Psoas muscle (tissue), 7 donors: ENCODE measurements at regions not wholly inside any gene's neighbourhood (a gene's known extent, or its start where the extent isn't known, plus 50 kb on each side); places are given as distances from the start of the nearest gene placed in this dataset.

ENCODE experiments used
- ATAC-seq, 4 donors: fragments of 200-7000 bp; cut with Tn5 transposase; one replicate each; pipeline ENCODE4 v1.9.1; 2020; ENCODE audit warnings: moderate library complexity in 3 of 4, mild to moderate bottlenecking in 2 of 4
- DNase-seq, 2 donors: peaks; one replicate each; pipeline ENCODE4 v3.0.0-alpha.2; 2020
- H3K27ac ChIP-seq: fragments of 200-600 bp; one replicate; pipeline ENCODE4 v1.8.0; 2022
- H3K27me3 ChIP-seq, 3 donors: fragments of 200-600 bp in 1 of 3; one replicate each; pipeline versions ENCODE4 v1.6.1 to v1.8.0; 2013 to 2022; ENCODE audit warnings: low read length in 2 of 3, mild to moderate bottlenecking in 2 of 3, moderate library complexity in 1 of 3; ENCODE audit not compliant: insufficient read depth in 3 of 3
- H3K36me3 ChIP-seq, 2 donors: fragments of 200-600 bp in 1 of 2; one replicate each; pipeline versions ENCODE4 v1.6.1 to v1.8.0; 2013 to 2022; ENCODE audit warnings: low read depth in 1 of 2, mild to moderate bottlenecking in 1 of 2, moderate library complexity in 1 of 2; ENCODE audit not compliant: insufficient read depth in 1 of 2
- H3K4me1 ChIP-seq: fragments of 200-600 bp; one replicate; pipeline ENCODE4 v1.8.0; 2022
- H3K4me3 ChIP-seq: fragments of 200-600 bp; one replicate; pipeline ENCODE4 v1.8.0; 2022; ENCODE audit warnings: mild to moderate bottlenecking
- H3K9me3 ChIP-seq: fragments of 200-600 bp; one replicate; pipeline ENCODE4 v1.8.0; 2022
- CTCF ChIP-seq: fragments of 200-600 bp; IDR thresholded peaks from one replicate; pipeline ENCODE4 v1.8.0; 2022; ENCODE audit warnings: antibody characterized with exemption
- WGBS, 3 donors: extraction: QIAGEN DNeasy Blood & Tissue Kit; methylation state at CpG; one replicate each; pipeline versions ENCODE4 v1.1.6 to v1.1.7; 2013; 5-methylcytosine and 5-hydroxymethylcytosine counted together
- intact Hi-C, 2 donors: fragments of 100-400 bp; cut with DNase I; formaldehyde crosslinking; loops; one replicate each; pipeline versions ENCODE4 v1.11.0 to v1.14.2; 2022
- donor health status: healthy with polysubstance abuse.
- donor health status: DM: no; HTN: no; CAD: no; lungs with moderate emphysema.
- donor health status: Bipolar disorder and iron deficiency.
- donor health status: healthy.
- donor health status: DM: yes; HTN: yes; CAD: no.
- donor health status: DM: no; HTN: no; CAD: no.
- donor health status: DM: yes; HTN: yes; CAD: no.

- intact Hi-C loops: no loop called here
- H3K9me3 ChIP-seq: no peaks in the 10 kb centered on the region
- H3K36me3 ChIP-seq: no peaks in the 10 kb centered on the region
- ATAC-seq (no peak), DNase-seq (no peak)
- H3K4me1 ChIP-seq: no peaks in the 10 kb centered on the region
- no peak overlapping the region for H3K27ac ChIP-seq
- no peak overlapping the region for H3K4me3 ChIP-seq
- H3K27me3 ChIP-seq: no peaks in the 10 kb centered on the region
- TF ChIP-seq CTCF: no peak
These were observed 467.3 kb downstream of the TAF11L14 start for GRCh38 chr5:18101532-18101931.

- Histone ChIP-seq H3K9me3 (no peaks in the 10 kb centered on the region), H3K36me3 (no peaks in the 10 kb centered on the region), H3K4me1 (no peaks in the 10 kb centered on the region), H3K27me3 (no peaks in the 10 kb centered on the region), H3K4me3 (no peak overlapping the region), H3K27ac (no peak overlapping the region)
- no peak for DNase-seq
- ATAC-seq: no peak
- TF ChIP-seq CTCF: no peak
- 37 to 43% (median 42%) methylated on average over 1 of the region's 1 CpG for WGBS, 3 donors
- intact Hi-C loops: no loop called here
These were observed 468.5 kb downstream of the TAF11L14 start for GRCh38 chr5:18102733-18103132.

- no peak for ATAC-seq
- WGBS, 3 donors: 91 to 100% (median 95%) methylated on average over 1 of the region's 1 CpG
- intact Hi-C loops: no loop called here
- H3K4me1 ChIP-seq: no peaks in the 10 kb centered on the region
- H3K36me3 ChIP-seq: no peaks in the 10 kb centered on the region
- H3K4me3 ChIP-seq: no peak overlapping the region
- no peaks in the 10 kb centered on the region for H3K9me3 ChIP-seq
- H3K27me3 ChIP-seq: no peaks in the 10 kb centered on the region
- H3K27ac ChIP-seq: no peak overlapping the region
- DNase-seq: no peak
- TF ChIP-seq CTCF: no peak
These were observed 471.2 kb downstream of the TAF11L14 start for GRCh38 chr5:18105449-18105848.

- no peak overlapping the region for H3K4me3 ChIP-seq
- TF ChIP-seq CTCF: no peak
- H3K9me3 ChIP-seq: no peaks in the 10 kb centered on the region
- H3K4me1 ChIP-seq: no peaks in the 10 kb centered on the region
- no peak for ATAC-seq
- no peak for DNase-seq
- no peaks in the 10 kb centered on the region for H3K36me3 ChIP-seq
- H3K27ac ChIP-seq: no peak overlapping the region
- intact Hi-C loops: no loop called here
- no peaks in the 10 kb centered on the region for H3K27me3 ChIP-seq
- WGBS, 3 donors: 66 to 72% (median 70%) methylated on average over 5 of the region's 5 CpGs
These were observed 477.7 kb downstream of the TAF11L14 start for GRCh38 chr5:18111906-18112465.

- Histone ChIP-seq H3K27me3 (no peaks in the 10 kb centered on the region), H3K27ac (no peak overlapping the region), H3K4me1 (no peaks in the 10 kb centered on the region), H3K9me3 (no peaks in the 10 kb centered on the region), H3K36me3 (no peaks in the 10 kb centered on the region), H3K4me3 (no peak overlapping the region)
- no peak for TF ChIP-seq CTCF
- intact Hi-C loops: no loop called here
- ATAC-seq: no peak
- WGBS, 3 donors: 68 to 75% (median 70%) methylated on average over 3 of the region's 3 CpGs
- no peak for DNase-seq
These were observed 479.5 kb downstream of the TAF11L14 start for GRCh38 chr5:18113721-18114120.
